ENCODE measurements at regions not wholly inside any gene's neighbourhood (a gene's known extent, or its start where the extent isn't known, plus 50 kb on each side); places are given as distances from the start of the nearest gene placed in this dataset.

- Histone ChIP-seq H3K9me3 (no peaks in the 10 kb centered on the region), H3K27me3 (no peaks in the 10 kb centered on the region), H3K27ac (no peak overlapping the region), H3K4me3 (no peak overlapping the region), H3K36me3 (no peaks in the 10 kb centered on the region), H3K9ac (no peak overlapping the region), H3K4me1 (no peaks in the 10 kb centered on the region), H4K20me1 (no peaks in the 10 kb centered on the region), H3K4me2 (no peak overlapping the region)
- TF ChIP-seq Cebpa-rat (IDR thresholded peaks at IDR 0.05): no peak
These were observed 518.2 kb upstream of the ID4 start for GRCh38 chr6:19319005-19319404.

GRCh38 chr6:19320111-19320581, 517.0 kb upstream of the ID4 start:
- H3K27ac ChIP-seq: no peak overlapping the region
- no peaks in the 10 kb centered on the region for H3K4me1 ChIP-seq
- no peak overlapping the region for H3K9ac ChIP-seq
- no peaks in the 10 kb centered on the region for H4K20me1 ChIP-seq
- no peak overlapping the region for H3K4me3 ChIP-seq
- no peaks in the 10 kb centered on the region for H3K36me3 ChIP-seq
- no peak overlapping the region for H3K4me2 ChIP-seq
- no peak for TF ChIP-seq Cebpa-rat (IDR thresholded peaks at IDR 0.05)
- no peaks in the 10 kb centered on the region for H3K9me3 ChIP-seq
- no peaks in the 10 kb centered on the region for H3K27me3 ChIP-seq

GRCh38 chr6:19322691-19323485, 514.3 kb upstream of the ID4 start:
- Histone ChIP-seq H3K4me2 (no peak overlapping the region), H3K36me3 (no peaks in the 10 kb centered on the region), H3K4me3 (no peak overlapping the region), H3K27me3 (no peaks in the 10 kb centered on the region), H3K9me3 (no peaks in the 10 kb centered on the region), H3K27ac (no peak overlapping the region), H3K4me1 (peaks cover 8% of the 10 kb centered on the region), H4K20me1 (no peaks in the 10 kb centered on the region), H3K9ac (no peak overlapping the region)
- no peak for TF ChIP-seq Cebpa-rat (IDR thresholded peaks at IDR 0.05)

- no peaks in the 10 kb centered on the region for H3K27me3 ChIP-seq
- H3K9ac ChIP-seq: no peak overlapping the region
- no peak overlapping the region for H3K27ac ChIP-seq
- H3K4me3 ChIP-seq: no peak overlapping the region
- H3K36me3 ChIP-seq: no peaks in the 10 kb centered on the region
- H3K4me1 ChIP-seq: peaks cover 11% of the 10 kb centered on the region
- no peak for TF ChIP-seq Cebpa-rat (IDR thresholded peaks at IDR 0.05)
- H3K9me3 ChIP-seq: no peaks in the 10 kb centered on the region
- no peaks in the 10 kb centered on the region for H4K20me1 ChIP-seq
- no peak overlapping the region for H3K4me2 ChIP-seq
These were observed 512.8 kb upstream of the ID4 start for GRCh38 chr6:19324376-19324775.

GRCh38 chr6:19325335-19325789, 511.8 kb upstream of the ID4 start:
- Histone ChIP-seq H3K4me3 (no peak overlapping the region), H3K9me3 (no peaks in the 10 kb centered on the region), H3K4me1 (peaks cover 11% of the 10 kb centered on the region), H3K27ac (no peak overlapping the region), H3K9ac (no peak overlapping the region), H3K36me3 (no peaks in the 10 kb centered on the region), H3K27me3 (no peaks in the 10 kb centered on the region), H3K4me2 (no peak overlapping the region), H4K20me1 (no peaks in the 10 kb centered on the region)
- TF ChIP-seq Cebpa-rat (IDR thresholded peaks at IDR 0.05): no peak

GRCh38 chr6:19327241-19327640, 509.9 kb upstream of the ID4 start:
- no peaks in the 10 kb centered on the region for H3K9me3 ChIP-seq
- H3K4me1 ChIP-seq: peaks cover 11% of the 10 kb centered on the region
- H3K36me3 ChIP-seq: no peaks in the 10 kb centered on the region
- H3K4me2 ChIP-seq: peak overlapping the region; percentile 14
- H3K9ac ChIP-seq: no peak overlapping the region
- H3K4me3 ChIP-seq: no peak overlapping the region
- no peaks in the 10 kb centered on the region for H3K27me3 ChIP-seq
- H4K20me1 ChIP-seq: no peaks in the 10 kb centered on the region
- no peak for TF ChIP-seq Cebpa-rat (IDR thresholded peaks at IDR 0.05)
- H3K27ac ChIP-seq: no peak overlapping the region

GRCh38 chr6:19327661-19328060, 509.5 kb upstream of the ID4 start:
- Histone ChIP-seq H3K4me2 (peak overlapping the region; percentile 14), H3K9me3 (no peaks in the 10 kb centered on the region)

GRCh38 chr6:19329078-19329477, 508.1 kb upstream of the ID4 start:
- Histone ChIP-seq H3K4me3 (no peak overlapping the region), H3K27me3 (no peaks in the 10 kb centered on the region), H3K36me3 (no peaks in the 10 kb centered on the region), H3K4me2 (no peak overlapping the region), H3K27ac (no peak overlapping the region), H3K9me3 (no peaks in the 10 kb centered on the region), H3K9ac (no peak overlapping the region), H3K4me1 (peaks cover 11% of the 10 kb centered on the region), H4K20me1 (no peaks in the 10 kb centered on the region)
- TF ChIP-seq Cebpa-rat (IDR thresholded peaks at IDR 0.05): no peak

More at GRCh38 chr6:19327661-19328060, 509.5 kb upstream of the ID4 start:
- Histone ChIP-seq H3K4me3 (no peak overlapping the region), H3K27ac (no peak overlapping the region), H3K36me3 (no peaks in the 10 kb centered on the region), H3K27me3 (no peaks in the 10 kb centered on the region), H3K9ac (no peak overlapping the region), H4K20me1 (no peaks in the 10 kb centered on the region), H3K4me1 (peaks cover 11% of the 10 kb centered on the region)
- TF ChIP-seq Cebpa-rat (IDR thresholded peaks at IDR 0.05): no peak

GRCh38 chr6:19331089-19331488, 506.1 kb upstream of the ID4 start:
- Histone ChIP-seq H3K9me3 (no peaks in the 10 kb centered on the region), H3K4me3 (no peak overlapping the region), H3K27ac (no peak overlapping the region), H3K9ac (no peak overlapping the region), H3K4me2 (no peak overlapping the region), H3K4me1 (peaks cover 11% of the 10 kb centered on the region), H3K27me3 (no peaks in the 10 kb centered on the region), H4K20me1 (no peaks in the 10 kb centered on the region), H3K36me3 (no peaks in the 10 kb centered on the region)
- TF ChIP-seq Cebpa-rat (IDR thresholded peaks at IDR 0.05): no peak

GRCh38 chr6:19332806-19333460, 504.2 kb upstream of the ID4 start:
- TF ChIP-seq Cebpa-rat (IDR thresholded peaks at IDR 0.05): no peak
- no peaks in the 10 kb centered on the region for H4K20me1 ChIP-seq
- no peaks in the 10 kb centered on the region for H3K36me3 ChIP-seq
- H3K27ac ChIP-seq: no peak overlapping the region
- H3K4me3 ChIP-seq: no peak overlapping the region
- no peak overlapping the region for H3K4me2 ChIP-seq
- H3K9ac ChIP-seq: no peak overlapping the region
- peaks cover 2% of the 10 kb centered on the region for H3K4me1 ChIP-seq
- H3K9me3 ChIP-seq: no peaks in the 10 kb centered on the region
- H3K27me3 ChIP-seq: no peaks in the 10 kb centered on the region
